GM19043 (cell line): ENCODE measurements at regions not wholly inside any gene's neighbourhood (a gene's known extent, or its start where the extent isn't known, plus 50 kb on each side); places are given as distances from the start of the nearest gene placed in this dataset.

Experiments
- ATAC-seq: cut with Tn5 transposase; IDR thresholded peaks from one replicate; pipeline ENCODE4 v1.9.1; 2021; ENCODE audit warnings: low read depth; ENCODE audit not compliant: unreplicated experiment

DNA sequence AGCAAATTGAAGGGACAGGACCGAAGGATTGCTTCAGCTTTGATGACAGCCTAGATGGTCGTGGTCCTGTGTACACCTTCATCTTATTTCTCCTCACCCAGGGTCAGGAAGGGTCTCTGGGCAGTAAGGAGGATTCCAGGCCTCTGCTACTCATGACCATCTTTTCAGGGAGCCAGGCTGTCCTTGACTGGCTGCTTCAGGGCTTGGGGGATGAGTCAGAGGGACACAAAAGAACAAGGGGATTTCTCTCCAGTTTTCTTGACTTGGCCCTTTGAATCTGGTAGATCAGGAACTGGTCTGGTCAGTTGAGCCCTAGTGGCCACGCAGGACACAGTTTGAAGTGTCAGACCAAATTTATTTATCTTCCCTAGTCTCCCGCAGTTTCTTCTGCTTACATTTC lies 402.1 kb upstream of the CHD6 start:
- ATAC-seq, result no peak

DNA sequence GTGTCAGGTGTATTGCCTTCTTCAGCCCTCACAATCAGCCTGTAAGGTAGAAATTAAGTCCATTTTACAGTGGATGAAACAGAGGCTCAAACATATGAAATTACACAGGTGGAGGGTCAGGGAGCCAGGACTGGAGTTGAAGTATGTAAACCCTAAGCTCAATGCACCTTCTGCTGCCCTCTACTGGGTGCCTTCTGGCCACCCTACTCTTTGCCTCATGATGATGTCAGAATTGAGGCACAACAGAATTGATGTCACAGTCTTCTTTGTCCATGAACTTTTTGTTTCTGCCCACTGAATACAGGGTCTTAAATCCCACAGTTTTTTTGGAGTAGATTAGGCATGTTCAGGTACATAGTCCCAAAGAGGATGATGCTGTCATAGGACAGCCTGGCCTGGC lies 400.8 kb upstream of the CHD6 start:
- no peak for ATAC-seq

DNA sequence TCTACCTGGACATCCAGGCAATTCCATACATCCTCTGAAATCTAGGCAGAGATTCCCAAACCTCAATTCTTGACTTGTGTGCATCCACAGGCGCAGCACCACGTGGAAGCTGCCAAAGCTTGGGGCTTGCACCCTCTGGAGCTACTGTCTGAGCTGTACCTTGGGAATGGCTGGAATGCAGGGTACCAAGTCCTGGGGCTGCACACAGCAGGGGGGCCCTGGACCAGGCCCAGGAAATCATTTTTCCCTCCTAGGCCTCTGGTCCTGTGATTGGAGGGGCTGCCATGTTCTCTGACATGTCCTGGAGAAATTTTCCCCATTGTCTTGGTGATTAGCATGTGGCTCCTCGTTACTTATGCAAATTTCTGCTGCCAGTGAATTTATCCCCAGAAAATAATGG lies 391.9 kb upstream of the CHD6 start:
- ATAC-seq, result no peak

DNA sequence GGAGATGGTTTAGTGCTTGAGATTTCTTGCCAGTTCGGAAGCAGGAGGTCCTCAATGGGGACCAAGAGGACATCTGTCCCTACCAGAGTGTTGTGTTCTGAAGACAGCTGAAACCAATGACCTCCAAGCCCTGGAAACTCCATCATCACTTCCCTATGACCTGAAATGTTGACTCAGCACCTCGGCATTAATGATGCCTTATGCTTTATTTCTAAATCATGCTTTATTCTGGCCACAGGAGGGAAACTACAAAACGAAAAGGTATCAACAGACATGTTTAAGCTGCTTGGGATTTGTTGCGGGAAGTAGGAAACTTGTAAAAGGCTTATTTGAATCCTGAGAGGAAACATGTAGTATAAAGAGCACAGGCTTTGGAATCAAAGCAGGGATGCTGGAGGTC lies 389.1 kb upstream of the CHD6 start:
- ATAC-seq, result no peak

GRCh38 chr20:42005211-42005610 lies 387.0 kb upstream of the CHD6 start:
- no peak for ATAC-seq

DNA sequence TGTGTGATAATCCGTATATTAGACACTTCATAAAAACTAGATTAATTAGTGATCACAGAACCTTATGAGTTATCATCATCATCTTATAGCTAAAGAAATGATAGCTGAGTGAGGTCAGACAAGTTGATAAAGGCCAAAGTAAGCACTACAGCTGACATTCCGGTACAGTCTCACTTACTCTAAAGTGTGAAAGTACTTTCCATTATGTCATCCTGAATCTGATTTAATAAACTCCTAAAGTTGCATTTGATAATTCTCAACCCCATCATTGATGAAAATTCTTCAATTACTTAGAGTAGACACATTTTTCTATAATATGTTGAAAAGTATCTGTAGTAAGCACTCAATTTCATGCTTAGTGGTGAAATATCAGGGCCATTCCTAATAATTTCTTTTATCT lies 385.2 kb upstream of the CHD6 start:
- ATAC-seq, result no peak

GRCh38 chr20:41998539-41999341 lies 380.6 kb upstream of the CHD6 start:
- no peak for ATAC-seq

- ATAC-seq, result no peak
Observed at GRCh38 chr20:41996951-41997350, 378.8 kb upstream of the CHD6 start.

GRCh38 chr20:41992481-41992880 lies 374.3 kb upstream of the CHD6 start:
- no peak for ATAC-seq

- ATAC-seq, result no peak
Observed at GRCh38 chr20:41991412-41991811, 373.2 kb upstream of the CHD6 start.

- no peak for ATAC-seq
Observed at GRCh38 chr20:41989935-41990635, 371.9 kb upstream of the CHD6 start.

GRCh38 chr20:41989039-41989679 lies 371.0 kb upstream of the CHD6 start:
- no peak for ATAC-seq

GRCh38 chr20:41984031-41984430 lies 365.9 kb upstream of the CHD6 start:
- no peak for ATAC-seq

- ATAC-seq, result no peak
Observed at GRCh38 chr20:41983159-41983558, 365.0 kb upstream of the CHD6 start.

- ATAC-seq, result no peak
Observed at GRCh38 chr20:41981746-41982145, 363.6 kb upstream of the CHD6 start.

GRCh38 chr20:41978875-41979274 lies 360.7 kb upstream of the CHD6 start:
- ATAC-seq, result no peak

DNA sequence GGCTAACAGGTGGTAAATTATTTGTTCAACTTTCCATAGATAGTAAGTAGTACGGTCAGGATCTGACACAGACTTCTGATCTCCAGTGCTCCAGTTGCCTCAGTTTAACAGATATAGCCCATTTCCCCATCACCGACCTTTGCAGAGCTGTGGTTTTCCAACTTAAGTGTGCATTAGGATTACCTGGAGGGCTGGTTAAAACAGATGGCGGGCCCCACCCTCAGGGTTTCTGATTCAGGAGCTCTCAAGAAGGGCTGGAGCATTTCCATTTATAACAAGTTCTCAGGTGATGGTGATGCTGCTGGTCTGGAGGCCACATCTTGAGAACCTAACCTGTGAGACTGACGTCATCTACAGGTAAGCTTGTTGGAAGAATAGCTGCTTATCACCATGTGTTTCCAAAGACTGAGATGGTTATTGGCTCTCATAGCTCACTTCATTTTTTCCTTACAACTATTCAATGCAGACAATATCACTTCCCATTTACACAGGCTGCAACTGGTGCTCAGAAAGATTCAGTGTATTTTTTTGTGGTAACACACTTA lies 360.1 kb upstream of the CHD6 start:
- no peak for ATAC-seq

DNA sequence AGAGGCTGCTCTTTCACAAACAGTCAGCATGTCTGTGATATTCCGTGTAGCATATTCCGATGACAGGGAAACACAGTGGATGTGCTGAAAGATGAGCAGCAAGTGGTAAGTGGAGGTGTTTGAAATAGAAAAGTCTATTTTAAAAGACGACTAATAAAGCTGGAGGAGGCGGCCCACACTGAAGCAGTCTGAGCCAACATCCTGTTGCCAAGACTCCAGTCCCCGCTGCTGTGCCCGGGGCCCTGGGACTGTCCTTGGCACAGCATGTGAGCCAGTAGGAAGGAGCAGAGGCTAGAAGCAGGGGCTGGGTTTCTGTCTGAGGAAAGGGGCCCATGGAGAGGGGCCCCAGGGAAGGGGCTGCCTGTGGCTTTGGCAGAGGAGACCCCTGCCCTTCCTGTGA lies 351.5 kb upstream of the CHD6 start:
- ATAC-seq, result no peak

DNA sequence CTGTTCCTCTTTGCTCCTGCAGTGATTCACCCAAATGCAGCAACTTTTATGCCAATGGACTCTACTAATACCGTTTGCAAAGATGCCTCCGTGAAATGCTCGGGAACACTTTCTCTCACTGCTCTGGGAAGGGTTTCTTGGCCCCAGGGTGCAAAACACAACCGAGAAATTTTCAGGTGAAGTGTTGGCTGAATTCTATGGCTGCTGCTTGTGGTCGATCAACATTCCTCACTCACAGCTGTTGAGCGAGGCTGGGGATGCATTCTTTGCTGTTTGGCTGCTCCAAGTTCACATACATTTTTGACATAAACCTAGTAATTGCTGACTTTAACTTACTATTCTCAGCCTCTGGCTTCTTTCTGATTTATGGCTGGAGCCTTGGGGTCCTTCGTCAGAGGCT lies 342.0 kb upstream of the CHD6 start:
- no peak for ATAC-seq

DNA sequence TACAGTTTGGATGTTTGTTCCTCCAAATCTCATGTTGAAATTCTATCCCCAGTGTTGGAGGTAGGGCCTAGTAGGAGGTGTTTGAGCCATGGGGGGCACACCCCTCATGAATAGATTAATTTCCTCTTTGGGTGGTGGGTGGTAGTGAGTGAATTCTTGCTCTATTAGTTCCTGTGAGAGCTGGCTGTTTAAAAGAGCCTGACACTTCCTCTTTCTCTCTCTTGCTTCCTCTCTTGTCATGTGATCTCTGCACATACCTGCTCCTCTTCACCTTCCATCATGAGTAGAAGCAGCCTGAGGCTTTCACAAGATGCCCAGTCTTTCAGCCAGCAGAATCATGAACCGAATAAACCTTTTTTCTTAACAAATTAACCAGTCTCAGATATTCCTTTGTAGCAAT lies 340.2 kb upstream of the CHD6 start:
- no peak for ATAC-seq

GRCh38 chr20:41956338-41957074 lies 338.3 kb upstream of the CHD6 start:
- ATAC-seq, result no peak
